HepG2 (cell line): ENCODE measurements at regions not wholly inside any gene's neighbourhood (a gene's known extent, or its start where the extent isn't known, plus 50 kb on each side); places are given as distances from the start of the nearest gene placed in this dataset.

Experiments
- CHD4 ChIP-seq: fragments of 200-600 bp; sonication (generic); IDR thresholded peaks from 2 replicates; pipeline ENCODE4 v1.7.0; 2017; ENCODE audit warnings: mild to moderate bottlenecking, low read length, borderline replicate concordance
- FOXJ3 ChIP-seq: sonication (generic); formaldehyde crosslinking; IDR thresholded peaks from 2 replicates; pipeline ENCODE4 v1.4.0; 2020; ENCODE audit warnings: missing genetic modification reagents, mild to moderate bottlenecking, borderline replicate concordance
- TCF12 ChIP-seq, 2 experiments: fragments of 450-650 bp in 1 of 2; sonication (generic) in 1 of 2; formaldehyde crosslinking in 1 of 2; IDR thresholded peaks; 2 replicates each; pipeline versions ENCODE4 v1.6.1 to v1.8.0; 2017 to 2022; ENCODE audit warnings: antibody characterized with exemption in 1 of 2, mild to moderate bottlenecking in 1 of 2, missing genetic modification reagents in 1 of 2, moderate library complexity in 1 of 2
- TFDP2 ChIP-seq: sonication (generic); formaldehyde crosslinking; IDR thresholded peaks from 2 replicates; pipeline ENCODE4 v1.4.0; 2020; ENCODE audit warnings: missing genetic modification reagents
- ZNF276 ChIP-seq: sonication (generic); formaldehyde crosslinking; IDR thresholded peaks from 2 replicates; pipeline ENCODE4 v1.4.0; 2020; ENCODE audit warnings: mild to moderate bottlenecking, low read depth, missing genetic modification reagents

- TF ChIP-seq TCF12 (IDR thresholded peaks at IDR 0.05): no peak
- TF ChIP-seq TCF12 (CRISPR knock-in tag; IDR thresholded peaks at IDR 0.05): no peak
- no peak for TF ChIP-seq CHD4
- TF ChIP-seq FOXJ3 (CRISPR knock-in tag): no peak
- no peak for TF ChIP-seq TFDP2 (CRISPR knock-in tag)
- no peak for TF ChIP-seq ZNF276
Observed at GRCh38 chr16:76897816-76898215, 293.2 kb upstream of the MON1B start.
